GM12865 (cell line): ENCODE measurements at regions not wholly inside any gene's neighbourhood (a gene's known extent, or its start where the extent isn't known, plus 50 kb on each side); places are given as distances from the start of the nearest gene placed in this dataset.

ENCODE experiments used
- DNase-seq: peaks from one replicate; pipeline ENCODE4 v3.0.0; 2010; ENCODE audit warnings: low read depth
- H3K4me3 ChIP-seq: 2 replicates; pipeline ENCODE4 v1.5.1; 2011; ENCODE audit warnings: mild to moderate bottlenecking, low read depth, low read length, control low read depth
- CTCF ChIP-seq: IDR thresholded peaks from 2 replicates; pipeline ENCODE4 v1.5.1; 2011; ENCODE audit warnings: low read length, control low read depth, low read depth, inconsistent platforms; ENCODE audit not compliant: insufficient read depth; ENCODE audit errors: missing control alignments

GRCh38 chr2:31729442-31730092, 148.8 kb upstream of the SRD5A2 start:
- DNase-seq: peak; percentile 47
- H3K4me3 ChIP-seq: no peak overlapping the region
- TF ChIP-seq CTCF: peak; percentile 48

GRCh38 chr2:31729065-31729439, 148.3 kb upstream of the SRD5A2 start:
- H3K4me3 ChIP-seq: no peak overlapping the region
- DNase-seq: peak; percentile 7
- no peak for TF ChIP-seq CTCF

- no peak overlapping the region for H3K4me3 ChIP-seq
- TF ChIP-seq CTCF: no peak
- DNase-seq: no peak
Measured at GRCh38 chr2:31728406-31729064, 147.8 kb upstream of the SRD5A2 start.

- no peak for DNase-seq
- no peak for TF ChIP-seq CTCF
- H3K4me3 ChIP-seq: no peak overlapping the region
Measured at GRCh38 chr2:31726457-31726856, 145.7 kb upstream of the SRD5A2 start.

GRCh38 chr2:31725444-31725843, 144.7 kb upstream of the SRD5A2 start:
- H3K4me3 ChIP-seq: no peak overlapping the region
- TF ChIP-seq CTCF: no peak
- DNase-seq: no peak

GRCh38 chr2:31711737-31712136, 131.0 kb upstream of the SRD5A2 start:
- no peak overlapping the region for H3K4me3 ChIP-seq
- no peak for DNase-seq
- TF ChIP-seq CTCF: no peak

GRCh38 chr2:31710121-31710520, 129.4 kb upstream of the SRD5A2 start:
- no peak for TF ChIP-seq CTCF
- H3K4me3 ChIP-seq: no peak overlapping the region
- no peak for DNase-seq
